SK-N-SH (cell line): ENCODE measurements at regions not wholly inside any gene's neighbourhood (a gene's known extent, or its start where the extent isn't known, plus 50 kb on each side); places are given as distances from the start of the nearest gene placed in this dataset.

Source experiments
- CTCF ChIA-PET: fragments of 300-600, 350-600 bp; formaldehyde crosslinking; extraction: SDS; loops from one replicate; lab custom pipeline; 2021; lab: Yijun Ruan, JAX
- POLR2A ChIA-PET: fragments of 350-600 bp; sonication (Branson Sonifier 250); formaldehyde crosslinking; extraction: SDS; loops from one replicate; lab custom pipeline; 2020; ENCODE audit warnings: antibody characterized with exemption, inconsistent platforms; lab: Yijun Ruan, JAX
- DNase-seq: peaks from one replicate; pipeline ENCODE4 v3.0.0; 2012
- H2AFZ ChIP-seq: fragments of 200-600 bp; sonication (generic); 2 replicates; pipeline ENCODE4 v1.8.1; 2016; ENCODE audit warnings: antibody characterized with exemption, mild to moderate bottlenecking, low read depth
- H3F3A ChIP-seq: fragments of 200-600 bp; sonication (generic); replicated peaks from 2 replicates; pipeline ENCODE3; 2016; ENCODE audit warnings: antibody characterized with exemption, mild to moderate bottlenecking; ENCODE audit not compliant: insufficient read depth
- H3K27ac ChIP-seq, 2 experiments: fragments of 200-500 bp in 1 of 2; fragments of 200-600 bp in 1 of 2; sonication (Bioruptor generic) in 1 of 2; sonication (generic), shearing (Covaris generic) in 1 of 2; 2 replicates each; pipeline versions ENCODE4 v1.5.1 to v1.6.1; 2014 to 2016; ENCODE audit warnings: low read depth in 2 of 2, inconsistent platforms in 1 of 2, low read length in 1 of 2, mild to moderate bottlenecking in 1 of 2, mixed read lengths in 1 of 2
- H3K27me3 ChIP-seq: fragments of 200-600 bp; sonication (generic), shearing (Covaris generic); 2 replicates; pipeline ENCODE4 v1.6.1; 2016; ENCODE audit warnings: mixed run types; ENCODE audit not compliant: insufficient read depth
- H3K36me3 ChIP-seq, 2 experiments: fragments of 200-500 bp in 1 of 2; fragments of 200-600 bp in 1 of 2; sonication (Bioruptor generic) in 1 of 2; sonication (generic) in 1 of 2; replicated peaks in 1 of 2; 2 replicates each; pipeline versions ENCODE3 to v1.5.1; 2014 to 2016; ENCODE audit warnings: low read length in 1 of 2, mild to moderate bottlenecking in 1 of 2; ENCODE audit not compliant: insufficient read depth in 2 of 2, control insufficient read depth in 1 of 2
- H3K4me1 ChIP-seq, 2 experiments: fragments of 200-500 bp in 1 of 2; fragments of 200-600 bp in 1 of 2; sonication (Bioruptor generic) in 1 of 2; sonication (generic), shearing (Covaris generic) in 1 of 2; 2 replicates each; pipeline versions ENCODE4 v1.5.1 to v1.6.1; 2014 to 2016; ENCODE audit warnings: low read depth in 1 of 2, low read length in 1 of 2, mixed run types in 1 of 2; ENCODE audit not compliant: insufficient read depth in 2 of 2, control insufficient read depth in 1 of 2
- H3K4me2 ChIP-seq: fragments of 200-600 bp; sonication (generic), shearing (Covaris generic); 2 replicates; pipeline ENCODE4 v1.6.1; 2017; ENCODE audit warnings: mixed run types
- H3K4me3 ChIP-seq, 2 experiments: fragments of 200-500 bp in 1 of 2; fragments of 200-600 bp in 1 of 2; sonication (Bioruptor generic) in 1 of 2; sonication (generic), shearing (Covaris generic) in 1 of 2; 2 replicates each; pipeline versions ENCODE4 v1.5.1 to v1.8.1; 2014 to 2016; ENCODE audit warnings: low read depth in 2 of 2, inconsistent platforms in 1 of 2, low read length in 1 of 2, mild to moderate bottlenecking in 1 of 2, mixed read lengths in 1 of 2, moderate library complexity in 1 of 2
- H3K79me2 ChIP-seq: fragments of 200-600 bp; sonication (generic); 2 replicates; pipeline ENCODE4 v1.8.1; 2017; ENCODE audit warnings: mild to moderate bottlenecking; ENCODE audit not compliant: insufficient read depth
- H3K9ac ChIP-seq: fragments of 200-600 bp; sonication (generic); 2 replicates; pipeline ENCODE4 v1.6.1; 2017; ENCODE audit warnings: mixed run types
- H3K9me2 ChIP-seq: fragments of 200-600 bp; sonication (generic); 2 replicates; pipeline ENCODE4 v1.6.1; 2017; ENCODE audit warnings: mixed run types
- H3K9me3 ChIP-seq: fragments of 200-600 bp; sonication (generic); 2 replicates; pipeline ENCODE4 v1.6.1; 2017; ENCODE audit warnings: mixed run types, mild to moderate bottlenecking, moderate library complexity
- H4K20me1 ChIP-seq: fragments of 200-600 bp; sonication (generic); 2 replicates; pipeline ENCODE4 v1.6.1; 2017; ENCODE audit warnings: mild to moderate bottlenecking, mixed run types; ENCODE audit not compliant: insufficient read depth
- CHD2 ChIP-seq: fragments of 150-350 bp; IDR thresholded peaks from 2 replicates; pipeline ENCODE4 v1.6.1; 2018; ENCODE audit warnings: low read length; ENCODE audit not compliant: partially characterized antibody
- EP300 ChIP-seq, 2 experiments: IDR thresholded peaks; 2 replicates each; pipeline versions ENCODE4 v1.4.0 to v1.6.1; 2012; ENCODE audit warnings: borderline replicate concordance in 1 of 2, low read depth in 1 of 2, low read length in 1 of 2
- EZH2phosphoT487 ChIP-seq: fragments of 200-600 bp; sonication (generic); IDR thresholded peaks from 2 replicates; pipeline ENCODE4 v1.6.1; 2017; ENCODE audit warnings: low read depth, mixed run types, mild to moderate bottlenecking, antibody characterized with exemption, moderate library complexity, borderline replicate concordance
- FOSL2 ChIP-seq: IDR thresholded peaks from 2 replicates; pipeline ENCODE4 v1.4.0; 2012; ENCODE audit warnings: low read depth, mild to moderate bottlenecking, moderate library complexity, borderline replicate concordance
- GABPA ChIP-seq: IDR thresholded peaks from 2 replicates; pipeline ENCODE4 v1.4.0; 2012; ENCODE audit warnings: low read depth, mild to moderate bottlenecking
- GATA2 ChIP-seq: sonication (generic); formaldehyde crosslinking; IDR thresholded peaks from 2 replicates; pipeline ENCODE4 v1.5.0; 2020; ENCODE audit warnings: mild to moderate bottlenecking, missing genetic modification reagents
- JUND ChIP-seq: IDR thresholded peaks from 2 replicates; pipeline ENCODE4 v1.4.0; 2012
- NFIC ChIP-seq: IDR thresholded peaks from 2 replicates; pipeline ENCODE4 v1.4.0; 2012; ENCODE audit warnings: borderline replicate concordance
- POLR2AphosphoS5 ChIP-seq: IDR thresholded peaks from 2 replicates; pipeline ENCODE4 v1.6.1; 2012; ENCODE audit warnings: low read depth, low read length
- RCOR1 ChIP-seq: fragments of 150-350 bp; IDR thresholded peaks from 2 replicates; pipeline ENCODE4 v1.6.1; 2017; ENCODE audit warnings: antibody characterized with exemption, low read length
- RFX5 ChIP-seq: IDR thresholded peaks from 2 replicates; pipeline ENCODE4 v1.6.1; 2012; ENCODE audit warnings: mild to moderate bottlenecking, improper control_type of control experiment, low read length
- SIN3A ChIP-seq: IDR thresholded peaks from 2 replicates; pipeline ENCODE4 v1.6.1; 2012; ENCODE audit warnings: low read depth, mild to moderate bottlenecking, low read length, moderate library complexity, borderline replicate concordance
- SMC3 ChIP-seq: IDR thresholded peaks from 2 replicates; pipeline ENCODE4 v1.6.1; 2012; ENCODE audit warnings: low read depth, low read length, improper control_type of control experiment
- USF1 ChIP-seq: IDR thresholded peaks from 2 replicates; pipeline ENCODE4 v1.4.0; 2012; ENCODE audit warnings: low read depth, borderline replicate concordance
- YY1 ChIP-seq: IDR thresholded peaks from 2 replicates; pipeline ENCODE4 v1.4.0; 2012; ENCODE audit warnings: low read depth, mild to moderate bottlenecking
- WGBS: methylation state at CpG from one replicate; pipeline ENCODE4 v1.1.6; 2017; ENCODE audit warnings: low lambda C conversion rate; 5-methylcytosine and 5-hydroxymethylcytosine counted together
- TF ChIP-seq, protein P1 (sequence below): fragments of 150-350 bp; IDR thresholded peaks from 2 replicates; pipeline ENCODE4 v1.6.1; 2016; ENCODE audit warnings: mild to moderate bottlenecking, low read depth, low read length
- TF ChIP-seq, protein P2 (sequence below): fragments of 200-600 bp; sonication (generic); IDR thresholded peaks from 2 replicates; pipeline ENCODE4 v1.6.1; 2017; ENCODE audit warnings: antibody characterized with exemption, mild to moderate bottlenecking, moderate library complexity
- TF ChIP-seq, protein P3 (sequence below): IDR thresholded peaks from 2 replicates; pipeline ENCODE4 v1.4.0; 2012; ENCODE audit warnings: low read depth

GRCh38 chr2:42879121-42879705 is 86.8 kb upstream of the HAAO start:
- H3K9me3 ChIP-seq = no peaks in the 10 kb centered on the region
- no peaks in the 10 kb centered on the region for H3F3A ChIP-seq
- no peak overlapping the region for H3K9ac ChIP-seq
- peaks cover 0 to 19% of the 10 kb centered on the region in 2 experiments; a peak in 2 of 4 replicates for H3K4me1 ChIP-seq
- ChIA-PET CTCF (interaction anchor here (0.7 to 3.9 kb wide), 5 partner anchors 18 to 79 kb away, joined by 3 to 26 read pairs (median 3); no protein-coding TSS in a partner anchor), POLR2A (no interaction called here)
- H3K4me3 ChIP-seq = no peak overlapping the region
- DNase-seq = no peak
- WGBS = 91% methylated on average over 6 of the region's 6 CpGs
- H3K27ac ChIP-seq = no peak overlapping the region
- H3K79me2 ChIP-seq = no peaks in the 10 kb centered on the region
- H3K27me3 ChIP-seq = no peaks in the 10 kb centered on the region
- no peak overlapping the region for H2AFZ ChIP-seq
- no peaks in the 10 kb centered on the region for H4K20me1 ChIP-seq
- no peak overlapping the region for H3K4me2 ChIP-seq
- no peaks in the 10 kb centered on the region for H3K9me2 ChIP-seq
- H3K36me3 ChIP-seq = no peaks in the 10 kb centered on the region
- TF ChIP-seq RFX5 = no peak
- no peak for TF ChIP-seq NFIC
- no peak for TF ChIP-seq EZH2phosphoT487
- no peak for TF ChIP-seq JUND
- no peak for TF ChIP-seq FOSL2
- no peak for TF ChIP-seq SIN3A
- TF ChIP-seq, protein P1, sequence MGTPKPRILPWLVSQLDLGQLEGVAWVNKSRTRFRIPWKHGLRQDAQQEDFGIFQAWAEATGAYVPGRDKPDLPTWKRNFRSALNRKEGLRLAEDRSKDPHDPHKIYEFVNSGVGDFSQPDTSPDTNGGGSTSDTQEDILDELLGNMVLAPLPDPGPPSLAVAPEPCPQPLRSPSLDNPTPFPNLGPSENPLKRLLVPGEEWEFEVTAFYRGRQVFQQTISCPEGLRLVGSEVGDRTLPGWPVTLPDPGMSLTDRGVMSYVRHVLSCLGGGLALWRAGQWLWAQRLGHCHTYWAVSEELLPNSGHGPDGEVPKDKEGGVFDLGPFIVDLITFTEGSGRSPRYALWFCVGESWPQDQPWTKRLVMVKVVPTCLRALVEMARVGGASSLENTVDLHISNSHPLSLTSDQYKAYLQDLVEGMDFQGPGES = no peak
- TF ChIP-seq RCOR1 = no peak
- TF ChIP-seq YY1 = no peak
- TF ChIP-seq, protein P2, sequence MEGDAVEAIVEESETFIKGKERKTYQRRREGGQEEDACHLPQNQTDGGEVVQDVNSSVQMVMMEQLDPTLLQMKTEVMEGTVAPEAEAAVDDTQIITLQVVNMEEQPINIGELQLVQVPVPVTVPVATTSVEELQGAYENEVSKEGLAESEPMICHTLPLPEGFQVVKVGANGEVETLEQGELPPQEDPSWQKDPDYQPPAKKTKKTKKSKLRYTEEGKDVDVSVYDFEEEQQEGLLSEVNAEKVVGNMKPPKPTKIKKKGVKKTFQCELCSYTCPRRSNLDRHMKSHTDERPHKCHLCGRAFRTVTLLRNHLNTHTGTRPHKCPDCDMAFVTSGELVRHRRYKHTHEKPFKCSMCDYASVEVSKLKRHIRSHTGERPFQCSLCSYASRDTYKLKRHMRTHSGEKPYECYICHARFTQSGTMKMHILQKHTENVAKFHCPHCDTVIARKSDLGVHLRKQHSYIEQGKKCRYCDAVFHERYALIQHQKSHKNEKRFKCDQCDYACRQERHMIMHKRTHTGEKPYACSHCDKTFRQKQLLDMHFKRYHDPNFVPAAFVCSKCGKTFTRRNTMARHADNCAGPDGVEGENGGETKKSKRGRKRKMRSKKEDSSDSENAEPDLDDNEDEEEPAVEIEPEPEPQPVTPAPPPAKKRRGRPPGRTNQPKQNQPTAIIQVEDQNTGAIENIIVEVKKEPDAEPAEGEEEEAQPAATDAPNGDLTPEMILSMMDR = no peak
- no peak for TF ChIP-seq CHD2
- TF ChIP-seq, protein P3, sequence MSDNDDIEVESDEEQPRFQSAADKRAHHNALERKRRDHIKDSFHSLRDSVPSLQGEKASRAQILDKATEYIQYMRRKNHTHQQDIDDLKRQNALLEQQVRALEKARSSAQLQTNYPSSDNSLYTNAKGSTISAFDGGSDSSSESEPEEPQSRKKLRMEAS = no peak
- no peak for TF ChIP-seq EP300 (IDR thresholded peaks at IDR 0.05; ENCODE audit: borderline replicate concordance in 1 of 2, low read depth in 1 of 2, low read length in 1 of 2)
- TF ChIP-seq GABPA = no peak
- no peak for TF ChIP-seq GATA2 (CRISPR knock-in tag)
- TF ChIP-seq SMC3 = no peak
- TF ChIP-seq POLR2AphosphoS5 = no peak
- TF ChIP-seq USF1 = no peak
- TF ChIP-seq, all 33 proteins: peak for 0
